GM23338 (cell line): ENCODE measurements at regions not wholly inside any gene's neighbourhood (a gene's known extent, or its start where the extent isn't known, plus 50 kb on each side); places are given as distances from the start of the nearest gene placed in this dataset.

ENCODE experiments used
- ATAC-seq: fragments of 200-7000 bp; cut with Tn5 transposase; 3 replicates; pipeline ENCODE4 v1.9.1; 2020
- DNase-seq: peaks from one replicate; pipeline ENCODE4 v3.0.0-alpha.2; 2015; ENCODE audit warnings: low spot score
- H2AFZ ChIP-seq: fragments of 200-600 bp; sonication (generic); 2 replicates; pipeline ENCODE4 v1.8.0; 2016; ENCODE audit warnings: antibody characterized with exemption, mild to moderate bottlenecking, moderate library complexity
- H3F3A ChIP-seq: fragments of 200-600 bp; sonication (generic); replicated peaks from 2 replicates; pipeline ENCODE4 v1.8.0; 2017; ENCODE audit warnings: antibody characterized with exemption, mixed run types, low read depth
- H3K27ac ChIP-seq: fragments of 200-600 bp; sonication (generic); 2 replicates; pipeline ENCODE4 v1.6.1; 2016; ENCODE audit warnings: low read depth
- H3K27me3 ChIP-seq: fragments of 200-600 bp; sonication (generic); 2 replicates; pipeline ENCODE4 v1.8.0; 2016; ENCODE audit warnings: mild to moderate bottlenecking, mixed run types, moderate library complexity; ENCODE audit not compliant: insufficient read depth
- H3K36me3 ChIP-seq: fragments of 200-600 bp; sonication (generic); 2 replicates; pipeline ENCODE4 v1.8.0; 2016; ENCODE audit warnings: mild to moderate bottlenecking; ENCODE audit not compliant: insufficient read depth
- H3K4me1 ChIP-seq: fragments of 200-600 bp; sonication (generic); 2 replicates; pipeline ENCODE4 v1.8.0; 2016; ENCODE audit warnings: mild to moderate bottlenecking, moderate library complexity; ENCODE audit not compliant: insufficient read depth
- H3K4me2 ChIP-seq: fragments of 200-600 bp; sonication (generic); 2 replicates; pipeline ENCODE4 v1.7.1; 2017; ENCODE audit warnings: mixed run types
- H3K4me3 ChIP-seq: fragments of 200-600 bp; sonication (generic); 2 replicates; pipeline ENCODE4 v1.6.1; 2016; ENCODE audit warnings: mixed run types
- H3K79me2 ChIP-seq: fragments of 200-600 bp; sonication (generic); replicated peaks from 2 replicates; pipeline ENCODE4 v1.8.0; 2017; ENCODE audit warnings: mild to moderate bottlenecking; ENCODE audit not compliant: insufficient read depth
- H3K9me2 ChIP-seq: fragments of 200-600 bp; sonication (generic); 2 replicates; pipeline ENCODE4 v1.8.0; 2017; ENCODE audit not compliant: insufficient read depth
- H4K20me1 ChIP-seq: fragments of 200-600 bp; sonication (generic); replicated peaks from 2 replicates; pipeline ENCODE4 v1.8.0; 2017; ENCODE audit warnings: mild to moderate bottlenecking; ENCODE audit not compliant: insufficient read depth
- H3K27ac Mint-ChIP-seq: 2 replicates; pipeline ENCODE4 v1.8.0; 2020; ENCODE audit warnings: inconsistent platforms, mild to moderate bottlenecking, moderate library complexity, mixed read lengths
- H3K27me3 Mint-ChIP-seq: 3 replicates; pipeline ENCODE4 v1.8.0; 2022; ENCODE audit warnings: low read depth, mild to moderate bottlenecking, moderate library complexity, mixed read lengths, inconsistent platforms; ENCODE audit not compliant: insufficient read depth, poor library complexity
- H3K36me3 Mint-ChIP-seq: 3 replicates; pipeline ENCODE4 v1.8.0; 2021; ENCODE audit warnings: low read depth, mild to moderate bottlenecking, inconsistent platforms, moderate library complexity, mixed read lengths
- H3K4me1 Mint-ChIP-seq: 3 replicates; pipeline ENCODE4 v1.8.0; 2020; ENCODE audit warnings: mild to moderate bottlenecking, inconsistent platforms, mixed read lengths
- H3K4me3 Mint-ChIP-seq: 3 replicates; pipeline ENCODE4 v1.8.0; 2021; ENCODE audit warnings: moderate library complexity, mild to moderate bottlenecking, inconsistent platforms, mixed read lengths
- H3K9me3 Mint-ChIP-seq: 3 replicates; pipeline ENCODE4 v1.8.0; 2020; ENCODE audit warnings: moderate library complexity, mild to moderate bottlenecking, inconsistent platforms, mixed read lengths
- CREB1 ChIP-seq: fragments of 250-450 bp; sonication (Bioruptor Pico); IDR thresholded peaks from 2 replicates; pipeline ENCODE4 v1.5.0; 2020; ENCODE audit warnings: low read depth, mild to moderate bottlenecking, moderate library complexity
- CTCF ChIP-seq, 2 experiments: fragments of 200-600 bp in 1 of 2; sonication (generic) in 1 of 2; conservative IDR thresholded peaks; 2 replicates each; pipeline versions ENCODE4 v1.5.1 to v1.6.1; 2016 to 2017; ENCODE audit warnings: antibody characterized with exemption in 2 of 2, low read depth in 2 of 2, mild to moderate bottlenecking in 2 of 2, moderate library complexity in 1 of 2
- EZH2 ChIP-seq: fragments of 200-600 bp; sonication (generic); IDR thresholded peaks from one replicate; pipeline ENCODE4 v1.8.0; 2017; ENCODE audit warnings: antibody characterized with exemption, mild to moderate bottlenecking, low read depth; ENCODE audit not compliant: unreplicated experiment
- EZH2phosphoT487 ChIP-seq: fragments of 200-600 bp; sonication (generic); IDR thresholded peaks from one replicate; pipeline ENCODE4 v1.8.1; 2018; ENCODE audit warnings: antibody characterized with exemption; ENCODE audit not compliant: unreplicated experiment
- JUNB ChIP-seq: IDR thresholded peaks from one replicate; pipeline ENCODE4 v1.6.1; 2016; ENCODE audit warnings: antibody characterized with exemption; ENCODE audit not compliant: unreplicated experiment
- NANOG ChIP-seq: IDR thresholded peaks from 2 replicates; pipeline ENCODE4 v1.6.1; 2016; ENCODE audit warnings: antibody characterized with exemption, borderline replicate concordance
- POLR2AphosphoS5 ChIP-seq: IDR thresholded peaks from 2 replicates; pipeline ENCODE4 v1.6.1; 2016; ENCODE audit warnings: antibody characterized with exemption, low read depth
- STAT1 ChIP-seq: IDR thresholded peaks from one replicate; pipeline ENCODE4 v1.6.1; 2016; ENCODE audit warnings: antibody characterized with exemption; ENCODE audit not compliant: unreplicated experiment
- ZNF114 ChIP-seq: fragments of 250-450 bp; sonication (Bioruptor Pico); IDR thresholded peaks from 2 replicates; pipeline ENCODE4 v1.5.0; 2020; ENCODE audit warnings: mild to moderate bottlenecking, moderate library complexity
- ZNF331 ChIP-seq: fragments of 250-450 bp; sonication (Bioruptor Pico); IDR thresholded peaks from 2 replicates; pipeline ENCODE4 v1.5.0; 2020; ENCODE audit warnings: low read depth, mild to moderate bottlenecking, moderate library complexity
- TF ChIP-seq, protein P1 (sequence below): IDR thresholded peaks from 2 replicates; pipeline ENCODE4 v1.6.1; 2016; ENCODE audit warnings: antibody characterized with exemption

GRCh38 chr1:90834354-90834885 is 117.3 kb upstream of the BARHL2 start:
- Histone ChIP-seq H3K4me3 (peak overlapping the region; percentile 53), H3F3A (peaks cover 18% of the 10 kb centered on the region), H3K27ac (no peak overlapping the region), H3K36me3 (no peaks in the 10 kb centered on the region), H3K79me2 (no peaks in the 10 kb centered on the region), H3K4me2 (peak overlapping the region; percentile 80), H2AFZ (no peak overlapping the region), H3K27me3 (peaks cover 96% of the 10 kb centered on the region), H4K20me1 (no peaks in the 10 kb centered on the region), H3K4me1 (peaks cover 49% of the 10 kb centered on the region), H3K9me2 (no peaks in the 10 kb centered on the region)
- DNase-seq (no peak), ATAC-seq (no peak)
- Mint-ChIP-seq H3K4me1 (peaks cover 57% of the 10 kb centered on the region), H3K4me3 (peak overlapping the region; percentile 59; the same call in 2 of the 3 replicates), H3K27ac (no peak overlapping the region), H3K36me3 (no peaks in the 10 kb centered on the region; the same call in 2 of the 3 replicates), H3K9me3 (no peaks in the 10 kb centered on the region), H3K27me3 (peaks cover 84% of the 10 kb centered on the region)
- TF ChIP-seq STAT1 (no peak), CTCF (conservative IDR thresholded peaks at IDR 0.05; ENCODE audit: low read depth in 2 of 2) (no peak), EZH2phosphoT487 (peak; percentile 54), JUNB (no peak), NANOG (no peak), POLR2AphosphoS5 (no peak), ZNF331 (CRISPR knock-in tag) (no peak), EZH2 (peak; percentile 17)
- TF ChIP-seq, protein P1, sequence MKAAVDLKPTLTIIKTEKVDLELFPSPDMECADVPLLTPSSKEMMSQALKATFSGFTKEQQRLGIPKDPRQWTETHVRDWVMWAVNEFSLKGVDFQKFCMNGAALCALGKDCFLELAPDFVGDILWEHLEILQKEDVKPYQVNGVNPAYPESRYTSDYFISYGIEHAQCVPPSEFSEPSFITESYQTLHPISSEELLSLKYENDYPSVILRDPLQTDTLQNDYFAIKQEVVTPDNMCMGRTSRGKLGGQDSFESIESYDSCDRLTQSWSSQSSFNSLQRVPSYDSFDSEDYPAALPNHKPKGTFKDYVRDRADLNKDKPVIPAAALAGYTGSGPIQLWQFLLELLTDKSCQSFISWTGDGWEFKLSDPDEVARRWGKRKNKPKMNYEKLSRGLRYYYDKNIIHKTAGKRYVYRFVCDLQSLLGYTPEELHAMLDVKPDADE: no peak

- no peaks in the 10 kb centered on the region for H3K36me3 ChIP-seq
- H3K27ac Mint-ChIP-seq: no peak overlapping the region
- peak overlapping the region; percentile 6; the same call in 1 of the 3 replicates for H3K4me3 Mint-ChIP-seq
Observed at GRCh38 chr1:90833466-90834110, 116.5 kb upstream of the BARHL2 start.

More at GRCh38 chr1:90833466-90834110, 116.5 kb upstream of the BARHL2 start:
- peak; percentile 46 for TF ChIP-seq EZH2
- no peak for TF ChIP-seq CREB1 (CRISPR knock-in tag)
- no peak for TF ChIP-seq ZNF114 (CRISPR knock-in tag)
- no peak for TF ChIP-seq ZNF331 (CRISPR knock-in tag)
- TF ChIP-seq EZH2phosphoT487: no peak
- TF ChIP-seq NANOG: no peak
- Mint-ChIP-seq H3K27me3 (peaks cover 76% of the 10 kb centered on the region), H3K36me3 (no peaks in the 10 kb centered on the region; the same call in 2 of the 3 replicates), H3K4me1 (peaks cover 48% of the 10 kb centered on the region), H3K9me3 (no peaks in the 10 kb centered on the region)
- H3F3A ChIP-seq: peaks cover 18% of the 10 kb centered on the region
- peaks cover 44% of the 10 kb centered on the region for H3K4me1 ChIP-seq
- peak overlapping the region; percentile 80 for H3K4me2 ChIP-seq
- H2AFZ ChIP-seq: no peak overlapping the region
- no peaks in the 10 kb centered on the region for H3K79me2 ChIP-seq
- H4K20me1 ChIP-seq: no peaks in the 10 kb centered on the region
- DNase-seq (peak; percentile 20), ATAC-seq (no peak)
- H3K27me3 ChIP-seq: peaks cover 95% of the 10 kb centered on the region
- no peaks in the 10 kb centered on the region for H3K9me2 ChIP-seq
- H3K4me3 ChIP-seq: 0 out of 2 replicates have a peak overlapping the region, but pooled peaks have one; percentile 53
- no peak overlapping the region for H3K27ac ChIP-seq
